Left lung (tissue), 4 donors: ENCODE measurements at regions not wholly inside any gene's neighbourhood (a gene's known extent, or its start where the extent isn't known, plus 50 kb on each side); places are given as distances from the start of the nearest gene placed in this dataset.

ENCODE experiments used
- ATAC-seq: fragments of 200-7000 bp; cut with Tn5 transposase; one replicate; pipeline ENCODE4 v1.9.1; 2020; ENCODE audit warnings: moderate library complexity
- DNase-seq, 4 donors: peaks; one replicate each; pipeline ENCODE4 v3.0.0-alpha.2; 2013 to 2020
- H3K27ac ChIP-seq, 2 donors: fragments of 200-600 bp; sonication (generic) in 1 of 2; one replicate each; pipeline versions ENCODE4 v1.5.0 to v1.8.0; 2020 to 2021
- H3K27me3 ChIP-seq, 2 donors: fragments of 200-600 bp; sonication (generic) in 1 of 2; one replicate each; pipeline versions ENCODE4 v1.5.0 to v1.8.0; 2020 to 2021
- H3K36me3 ChIP-seq, 2 donors: fragments of 200-600 bp; sonication (generic) in 1 of 2; one replicate each; pipeline versions ENCODE4 v1.5.0 to v1.8.0; 2020 to 2021
- H3K4me1 ChIP-seq, 2 donors: fragments of 200-600 bp; one replicate each; pipeline ENCODE4 v1.8.0; 2021
- H3K4me3 ChIP-seq, 2 donors: fragments of 200-600 bp; sonication (generic) in 1 of 2; one replicate each; pipeline versions ENCODE4 v1.5.0 to v1.8.0; 2020 to 2021; ENCODE audit warnings: mild to moderate bottlenecking in 1 of 2
- H3K9me3 ChIP-seq, 2 donors: fragments of 200-600 bp; sonication (generic) in 1 of 2; one replicate each; pipeline versions ENCODE4 v1.5.0 to v1.8.0; 2020 to 2021
- intact Hi-C, 2 donors: fragments of 100-400 bp; cut with DNase I; formaldehyde crosslinking; loops; one replicate each; pipeline versions ENCODE4 v1.11.2 to v1.14.2; 2022
- TF ChIP-seq, protein P1 (sequence below), 2 donors: fragments of 200-600 bp; sonication (generic) in 1 of 2; IDR thresholded peaks; one replicate each; pipeline versions ENCODE4 v1.5.0 to v1.8.0; 2021; ENCODE audit warnings: antibody characterized with exemption in 2 of 2
- donor health status: DM: no; HTN: yes; CAD: no.
- donor health status: DM: no; HTN: no; CAD: no.

DNA sequence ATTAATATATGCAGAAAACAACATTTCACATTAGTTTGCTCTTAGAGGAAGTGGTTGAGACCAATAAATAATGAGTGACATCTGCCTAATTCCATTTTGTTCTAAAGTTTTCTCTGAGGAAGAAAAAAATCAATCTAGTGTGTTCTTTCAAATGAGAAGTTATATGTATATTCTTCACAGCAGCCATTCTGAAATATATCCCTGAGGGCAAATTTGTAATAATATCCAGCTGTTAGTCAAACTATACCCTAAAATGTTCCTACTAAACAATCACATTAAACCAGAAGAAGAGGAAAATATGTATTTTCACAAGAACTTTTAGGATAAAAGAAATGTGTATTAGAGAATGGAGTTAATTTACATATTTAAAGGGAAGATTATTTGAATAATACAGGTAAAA, 375.1 kb upstream of the CDH19 start:
- DNase-seq (no peak), ATAC-seq (no peak)
- no peak overlapping the region for H3K27ac ChIP-seq
- TF ChIP-seq, protein P1, sequence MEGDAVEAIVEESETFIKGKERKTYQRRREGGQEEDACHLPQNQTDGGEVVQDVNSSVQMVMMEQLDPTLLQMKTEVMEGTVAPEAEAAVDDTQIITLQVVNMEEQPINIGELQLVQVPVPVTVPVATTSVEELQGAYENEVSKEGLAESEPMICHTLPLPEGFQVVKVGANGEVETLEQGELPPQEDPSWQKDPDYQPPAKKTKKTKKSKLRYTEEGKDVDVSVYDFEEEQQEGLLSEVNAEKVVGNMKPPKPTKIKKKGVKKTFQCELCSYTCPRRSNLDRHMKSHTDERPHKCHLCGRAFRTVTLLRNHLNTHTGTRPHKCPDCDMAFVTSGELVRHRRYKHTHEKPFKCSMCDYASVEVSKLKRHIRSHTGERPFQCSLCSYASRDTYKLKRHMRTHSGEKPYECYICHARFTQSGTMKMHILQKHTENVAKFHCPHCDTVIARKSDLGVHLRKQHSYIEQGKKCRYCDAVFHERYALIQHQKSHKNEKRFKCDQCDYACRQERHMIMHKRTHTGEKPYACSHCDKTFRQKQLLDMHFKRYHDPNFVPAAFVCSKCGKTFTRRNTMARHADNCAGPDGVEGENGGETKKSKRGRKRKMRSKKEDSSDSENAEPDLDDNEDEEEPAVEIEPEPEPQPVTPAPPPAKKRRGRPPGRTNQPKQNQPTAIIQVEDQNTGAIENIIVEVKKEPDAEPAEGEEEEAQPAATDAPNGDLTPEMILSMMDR (IDR thresholded peaks at IDR 0.05) = no peak
- no peaks in the 10 kb centered on the region for H3K4me1 ChIP-seq
- no peak overlapping the region for H3K4me3 ChIP-seq
- intact Hi-C loops = no loop called here
- H3K27me3 ChIP-seq = no peaks in the 10 kb centered on the region
- H3K9me3 ChIP-seq = peaks cover 0 to 4% of the 10 kb centered on the region in 2 donors
- no peaks in the 10 kb centered on the region for H3K36me3 ChIP-seq

DNA sequence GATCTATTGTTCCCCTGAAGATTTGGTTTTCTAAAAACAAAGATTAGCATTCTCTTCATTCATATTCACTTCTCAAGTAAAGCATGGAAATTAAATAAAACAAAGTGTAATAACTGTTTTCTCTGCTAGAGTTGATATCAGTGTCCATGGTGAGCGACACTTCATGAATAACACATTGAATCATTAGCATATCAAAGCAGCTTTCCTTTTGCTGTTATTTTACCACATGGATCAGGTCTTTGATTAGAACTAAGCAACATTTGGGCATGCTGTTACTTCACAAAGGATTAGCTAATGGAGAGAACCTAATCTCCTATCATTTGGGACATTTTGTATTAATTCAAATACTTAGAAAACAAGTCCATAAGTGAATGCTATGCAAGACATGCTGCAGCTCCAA, 368.8 kb upstream of the CDH19 start:
- Histone ChIP-seq H3K27me3 (no peaks in the 10 kb centered on the region), H3K4me1 (no peaks in the 10 kb centered on the region), H3K4me3 (no peak overlapping the region), H3K36me3 (no peaks in the 10 kb centered on the region), H3K9me3 (no peaks in the 10 kb centered on the region), H3K27ac (no peak overlapping the region)
- intact Hi-C loops = no loop called here
- DNase-seq = no peak
- TF ChIP-seq, protein P1 (IDR thresholded peaks at IDR 0.05) = no peak
- no peak for ATAC-seq

DNA sequence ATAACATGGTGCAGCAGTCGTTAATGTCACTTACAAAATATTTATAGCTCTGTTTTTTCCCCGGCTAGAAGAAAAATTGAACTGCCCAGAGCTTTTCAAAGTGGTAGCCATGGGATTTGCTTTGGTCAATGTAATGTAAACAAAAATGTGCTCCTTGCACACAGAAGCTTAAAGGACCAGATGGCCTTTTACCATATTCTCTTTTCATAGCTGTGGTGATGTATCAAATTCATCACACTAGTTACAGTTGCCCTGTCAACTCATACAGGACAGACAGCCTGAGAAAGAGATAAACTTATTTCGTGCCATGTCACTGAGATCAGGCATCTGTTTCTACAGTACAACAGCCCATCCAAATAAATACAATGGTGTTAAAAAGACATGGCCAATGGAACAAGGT, 368.1 kb upstream of the CDH19 start:
- Histone ChIP-seq H3K27ac (no peak overlapping the region), H3K4me1 (no peaks in the 10 kb centered on the region), H3K27me3 (no peaks in the 10 kb centered on the region), H3K4me3 (no peak overlapping the region), H3K36me3 (no peaks in the 10 kb centered on the region), H3K9me3 (no peaks in the 10 kb centered on the region)
- no peak for DNase-seq
- intact Hi-C loops = no loop called here
- no peak for ATAC-seq
- TF ChIP-seq, protein P1 (IDR thresholded peaks at IDR 0.05) = no peak

DNA sequence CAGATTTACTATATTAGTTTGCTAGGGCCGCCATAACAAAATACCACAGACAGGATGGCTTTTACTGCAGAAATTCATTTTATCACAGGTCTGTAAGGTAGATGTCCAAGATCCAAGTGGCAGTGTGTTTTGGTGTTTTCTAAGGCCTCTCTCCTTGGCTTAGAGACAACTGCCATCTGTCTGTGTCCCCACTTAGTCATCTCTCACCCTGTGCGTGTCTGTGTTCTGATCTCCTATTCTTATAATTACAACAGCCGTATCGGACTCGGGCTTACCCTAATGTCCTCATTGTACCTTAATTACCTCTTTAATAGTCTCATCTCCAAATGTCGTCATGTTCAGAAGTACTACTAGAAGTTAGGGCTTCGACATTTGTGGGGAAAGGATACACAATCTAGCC, 362.3 kb upstream of the CDH19 start:
- no peak overlapping the region for H3K27ac ChIP-seq
- no peak for DNase-seq
- H3K27me3 ChIP-seq = no peaks in the 10 kb centered on the region
- TF ChIP-seq, protein P1 (IDR thresholded peaks at IDR 0.05) = no peak
- no peak for ATAC-seq
- intact Hi-C loops = no loop called here
- H3K36me3 ChIP-seq = no peaks in the 10 kb centered on the region
- H3K9me3 ChIP-seq = no peaks in the 10 kb centered on the region
- no peaks in the 10 kb centered on the region for H3K4me1 ChIP-seq
- H3K4me3 ChIP-seq = no peak overlapping the region

DNA sequence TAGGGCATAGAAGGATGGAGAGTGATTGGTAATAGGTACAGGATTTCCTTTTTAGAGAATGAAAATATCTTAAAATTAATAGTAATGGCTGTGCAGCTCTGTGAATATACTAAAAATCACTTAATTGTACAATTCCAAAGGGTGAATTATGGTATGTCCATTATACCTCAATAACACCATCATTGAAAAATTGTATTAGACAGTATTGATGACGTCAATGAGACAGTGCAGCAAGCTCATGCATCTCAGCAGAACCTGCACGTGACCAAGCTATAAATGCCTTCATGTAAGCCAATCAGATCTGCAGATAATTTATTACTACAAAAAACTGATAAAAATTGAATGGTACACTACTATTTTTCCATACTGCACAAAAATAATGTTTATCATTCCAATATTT, 354.4 kb upstream of the CDH19 start:
- Histone ChIP-seq H3K27me3 (no peaks in the 10 kb centered on the region), H3K4me1 (no peaks in the 10 kb centered on the region), H3K4me3 (no peak overlapping the region), H3K27ac (no peak overlapping the region), H3K36me3 (no peaks in the 10 kb centered on the region), H3K9me3 (no peaks in the 10 kb centered on the region)
- intact Hi-C loops = no loop called here
- DNase-seq (no peak), ATAC-seq (no peak)
- TF ChIP-seq, protein P1 (IDR thresholded peaks at IDR 0.05) = no peak
